ENCODE measurements at regions not wholly inside any gene's neighbourhood (a gene's known extent, or its start where the extent isn't known, plus 50 kb on each side); places are given as distances from the start of the nearest gene placed in this dataset.

DNA sequence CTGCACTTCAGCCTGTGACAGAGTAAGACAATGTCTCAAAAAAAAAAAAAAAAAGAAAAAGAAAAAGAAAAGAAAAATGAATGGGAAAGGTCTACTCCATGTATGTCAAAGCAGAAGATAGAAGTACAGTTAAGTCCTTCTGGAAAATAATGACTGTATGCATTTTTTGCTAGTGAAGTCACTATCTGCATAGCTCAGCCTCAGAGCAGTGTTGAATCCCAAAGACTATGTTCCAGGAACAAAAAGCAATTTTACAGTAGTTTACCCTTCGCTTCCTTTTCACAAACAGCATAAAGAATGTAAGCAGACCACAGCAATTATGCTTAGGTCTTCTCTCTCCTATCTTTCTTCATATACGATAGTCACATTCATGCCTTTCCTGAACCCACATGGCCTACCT lies 497.4 kb downstream of the CMPK2 start:
- Histone ChIP-seq H3K27me3 (no peaks in the 10 kb centered on the region), H3K27ac (no peak overlapping the region), H3K9me3 (no peaks in the 10 kb centered on the region), H3K4me3 (no peak overlapping the region), H3K9ac (ENCODE audit: low read depth in 2 of 2, low read length in 2 of 2) (no peak overlapping the region), H3K4me1 (no peaks in the 10 kb centered on the region), H3K36me3 (no peaks in the 10 kb centered on the region)
- DNase-seq: no peak
- intact Hi-C loops (cut with DNase I): no loop called here
- TF ChIP-seq, protein P1, sequence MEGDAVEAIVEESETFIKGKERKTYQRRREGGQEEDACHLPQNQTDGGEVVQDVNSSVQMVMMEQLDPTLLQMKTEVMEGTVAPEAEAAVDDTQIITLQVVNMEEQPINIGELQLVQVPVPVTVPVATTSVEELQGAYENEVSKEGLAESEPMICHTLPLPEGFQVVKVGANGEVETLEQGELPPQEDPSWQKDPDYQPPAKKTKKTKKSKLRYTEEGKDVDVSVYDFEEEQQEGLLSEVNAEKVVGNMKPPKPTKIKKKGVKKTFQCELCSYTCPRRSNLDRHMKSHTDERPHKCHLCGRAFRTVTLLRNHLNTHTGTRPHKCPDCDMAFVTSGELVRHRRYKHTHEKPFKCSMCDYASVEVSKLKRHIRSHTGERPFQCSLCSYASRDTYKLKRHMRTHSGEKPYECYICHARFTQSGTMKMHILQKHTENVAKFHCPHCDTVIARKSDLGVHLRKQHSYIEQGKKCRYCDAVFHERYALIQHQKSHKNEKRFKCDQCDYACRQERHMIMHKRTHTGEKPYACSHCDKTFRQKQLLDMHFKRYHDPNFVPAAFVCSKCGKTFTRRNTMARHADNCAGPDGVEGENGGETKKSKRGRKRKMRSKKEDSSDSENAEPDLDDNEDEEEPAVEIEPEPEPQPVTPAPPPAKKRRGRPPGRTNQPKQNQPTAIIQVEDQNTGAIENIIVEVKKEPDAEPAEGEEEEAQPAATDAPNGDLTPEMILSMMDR (IDR thresholded peaks at IDR 0.05): no peak

DNA sequence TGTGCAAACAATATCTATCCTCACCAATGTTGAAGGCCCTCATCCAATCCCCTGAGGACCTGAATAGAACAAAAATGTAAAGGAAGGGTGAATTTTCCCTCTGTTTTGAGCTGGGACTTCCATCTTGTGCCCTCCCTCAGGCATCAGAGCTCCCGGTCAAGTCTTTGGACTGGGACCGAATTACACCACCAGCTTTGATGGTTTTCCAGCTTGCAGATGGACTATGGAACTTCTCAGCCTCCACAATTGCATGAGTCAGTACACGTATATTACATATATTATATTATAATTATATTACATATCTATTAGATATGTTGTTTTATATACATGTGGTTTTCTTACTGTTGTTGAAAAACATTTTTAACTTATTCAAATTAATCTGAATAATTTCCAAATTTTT lies 496.4 kb downstream of the CMPK2 start:
- Histone ChIP-seq H3K9ac (ENCODE audit: low read depth in 2 of 2, low read length in 2 of 2) (no peak overlapping the region), H3K27me3 (no peaks in the 10 kb centered on the region), H3K27ac (no peak overlapping the region), H3K36me3 (no peaks in the 10 kb centered on the region), H3K9me3 (no peaks in the 10 kb centered on the region), H3K4me1 (no peaks in the 10 kb centered on the region), H3K4me3 (no peak overlapping the region)
- TF ChIP-seq, protein P1 (IDR thresholded peaks at IDR 0.05): no peak
- intact Hi-C loops (cut with DNase I): no loop called here
- DNase-seq: no peak

DNA sequence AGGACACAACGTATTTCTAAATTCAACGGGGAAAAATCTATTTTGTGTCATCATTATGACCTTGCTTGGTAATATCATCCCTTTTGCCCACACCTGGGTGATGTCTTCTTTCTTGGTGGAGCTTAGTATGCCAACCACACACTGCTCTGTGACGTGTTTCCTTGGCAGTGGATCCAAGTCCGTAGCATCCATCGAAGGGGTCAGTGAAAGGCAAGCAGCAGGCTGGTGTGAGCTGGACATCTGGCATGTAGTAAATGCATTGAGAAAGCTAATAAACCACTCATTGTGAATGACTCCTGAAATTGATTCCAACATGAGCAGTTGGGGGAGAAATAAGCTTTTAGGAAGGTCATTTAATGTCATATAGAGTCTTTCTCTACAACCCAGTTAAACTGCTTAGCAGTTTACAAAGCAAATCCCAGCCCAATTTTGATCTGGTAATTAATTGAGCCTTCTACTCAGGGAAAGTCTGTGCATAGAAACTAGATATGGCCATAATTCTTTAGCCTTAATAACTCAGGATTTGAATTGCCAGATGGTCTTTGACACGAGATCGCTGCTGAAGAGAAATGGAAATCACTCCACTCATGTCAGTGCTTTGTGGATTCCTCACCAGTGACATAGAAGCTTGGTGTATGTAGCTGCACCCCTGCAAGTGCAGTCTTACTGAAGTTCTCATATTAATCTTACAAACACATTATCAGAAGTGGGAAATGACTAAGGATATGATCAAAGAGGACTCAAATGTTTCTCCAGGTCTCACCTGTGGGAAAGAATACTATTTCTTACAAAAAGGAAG lies 494.8 kb downstream of the CMPK2 start:
- no peak overlapping the region for H3K9ac ChIP-seq (ENCODE audit: low read depth in 2 of 2, low read length in 2 of 2)
- no peaks in the 10 kb centered on the region for H3K27me3 ChIP-seq
- no peaks in the 10 kb centered on the region for H3K36me3 ChIP-seq
- no peaks in the 10 kb centered on the region for H3K4me1 ChIP-seq
- intact Hi-C loops (cut with DNase I): no loop called here
- H3K9me3 ChIP-seq: no peaks in the 10 kb centered on the region
- no peak overlapping the region for H3K4me3 ChIP-seq
- H3K27ac ChIP-seq: peak overlapping the region; percentile 48
- DNase-seq: no peak
- TF ChIP-seq, protein P1 (IDR thresholded peaks at IDR 0.05): no peak

DNA sequence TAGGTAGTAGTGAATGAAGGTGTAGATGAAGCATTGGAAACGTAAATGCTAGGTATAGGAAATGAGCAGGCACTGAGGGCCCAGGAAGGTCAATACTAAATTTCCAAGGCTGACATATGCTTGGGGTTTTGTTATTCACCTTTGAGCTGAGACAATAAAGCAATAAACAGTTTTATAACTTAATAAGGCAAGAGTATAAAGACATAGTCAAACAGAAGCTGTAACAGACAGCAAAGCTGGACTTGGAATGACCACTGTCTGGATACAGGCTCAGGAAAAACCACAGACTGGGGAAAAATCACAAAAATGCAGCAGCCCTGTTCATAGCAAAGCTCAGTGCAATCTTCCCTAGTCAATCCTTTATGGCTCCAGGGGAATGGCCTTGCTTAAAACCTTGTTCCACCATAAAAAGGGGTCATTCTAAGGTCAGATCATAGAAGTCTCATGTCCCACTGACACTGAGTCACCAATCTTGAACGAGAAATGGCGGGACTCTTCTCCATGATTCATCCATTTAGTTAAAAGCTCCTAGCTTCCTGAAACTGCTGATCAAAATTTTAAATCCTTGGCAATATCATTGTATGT lies 493.3 kb downstream of the CMPK2 start:
- Histone ChIP-seq H3K4me1 (no peaks in the 10 kb centered on the region), H3K27ac (peak overlapping the region; percentile 48), H3K4me3 (no peak overlapping the region), H3K36me3 (no peaks in the 10 kb centered on the region), H3K27me3 (no peaks in the 10 kb centered on the region), H3K9me3 (no peaks in the 10 kb centered on the region), H3K9ac (ENCODE audit: low read depth in 2 of 2, low read length in 2 of 2) (no peak overlapping the region)
- TF ChIP-seq, protein P1 (IDR thresholded peaks at IDR 0.05): no peak
- intact Hi-C loops (cut with DNase I): no loop called here
- DNase-seq: peak; percentile 49

DNA sequence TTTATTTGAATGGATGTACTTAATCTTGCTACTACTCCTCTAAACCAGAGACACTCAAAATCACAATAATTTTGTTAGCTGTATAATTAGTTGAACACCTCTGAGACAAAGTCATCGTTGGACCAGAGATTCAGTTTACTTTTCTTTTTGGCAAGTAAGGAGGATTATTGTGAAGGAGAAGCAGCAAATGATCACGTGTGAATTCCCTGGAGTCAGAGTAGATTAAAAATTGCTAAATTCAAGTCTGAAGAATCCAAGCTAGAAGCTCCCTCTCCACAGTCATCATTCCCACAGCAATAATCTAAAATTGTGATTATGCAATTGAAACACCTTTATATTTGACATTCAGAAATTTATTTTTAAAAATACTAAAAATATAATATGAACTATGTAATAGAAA lies 484.4 kb downstream of the CMPK2 start:
- Histone ChIP-seq H3K36me3 (no peaks in the 10 kb centered on the region), H3K27me3 (no peaks in the 10 kb centered on the region)

More for the DNA sequence above, 484.4 kb downstream of the CMPK2 start:
- Histone ChIP-seq H3K9ac (ENCODE audit: low read depth in 2 of 2, low read length in 2 of 2) (no peak overlapping the region), H3K9me3 (no peaks in the 10 kb centered on the region), H3K4me3 (no peak overlapping the region), H3K4me1 (no peaks in the 10 kb centered on the region), H3K27ac (no peak overlapping the region)
- intact Hi-C loops (cut with DNase I): no loop called here
- DNase-seq: no peak
- TF ChIP-seq, protein P1 (IDR thresholded peaks at IDR 0.05): no peak
